Prostate gland (tissue), 2 donors: ENCODE measurements at regions not wholly inside any gene's neighbourhood (a gene's known extent, or its start where the extent isn't known, plus 50 kb on each side); places are given as distances from the start of the nearest gene placed in this dataset.

Experiments used
- POLR2A ChIP-seq: fragments of 450-650 bp; IDR thresholded peaks from one replicate; pipeline ENCODE4 v1.6.1; 2016; ENCODE audit warnings: antibody characterized with exemption, mild to moderate bottlenecking
- POLR2AphosphoS5 ChIP-seq: sonication (generic); formaldehyde crosslinking; IDR thresholded peaks from one replicate; pipeline ENCODE4 v1.6.1; 2017; ENCODE audit warnings: antibody characterized with exemption
- TF ChIP-seq, protein P1 (sequence below), 4 experiments: fragments of 200-600 bp in 2 of 4; fragments of 450-650 bp in 2 of 4; sonication (generic) in 2 of 4; IDR thresholded peaks; 1 replicate in 3 of 4; 2 replicates in 1 of 4; pipeline ENCODE4 v1.5.1; 2016 to 2019; ENCODE audit warnings: antibody characterized with exemption in 4 of 4, mild to moderate bottlenecking in 2 of 4, moderate library complexity in 2 of 4

DNA sequence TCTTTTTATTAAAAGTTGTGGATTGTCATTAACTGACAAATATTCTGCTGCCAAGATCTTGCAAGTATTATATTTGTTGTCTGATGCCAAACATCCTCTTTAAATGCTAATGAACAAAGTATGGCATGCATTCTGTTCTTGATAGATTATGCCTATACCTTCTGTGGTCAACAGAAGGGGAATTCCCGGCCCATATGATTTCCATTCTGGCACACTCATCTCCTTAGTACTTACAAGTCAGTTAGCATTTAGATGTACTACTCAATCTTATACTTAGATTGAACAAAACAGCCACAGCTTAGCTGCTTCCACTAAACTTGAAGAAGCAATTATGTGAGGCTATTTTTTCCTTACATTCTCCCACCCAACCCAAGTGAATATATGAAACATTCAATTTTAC lies 246.1 kb upstream of the DACH1 start:
- TF ChIP-seq, protein P1, sequence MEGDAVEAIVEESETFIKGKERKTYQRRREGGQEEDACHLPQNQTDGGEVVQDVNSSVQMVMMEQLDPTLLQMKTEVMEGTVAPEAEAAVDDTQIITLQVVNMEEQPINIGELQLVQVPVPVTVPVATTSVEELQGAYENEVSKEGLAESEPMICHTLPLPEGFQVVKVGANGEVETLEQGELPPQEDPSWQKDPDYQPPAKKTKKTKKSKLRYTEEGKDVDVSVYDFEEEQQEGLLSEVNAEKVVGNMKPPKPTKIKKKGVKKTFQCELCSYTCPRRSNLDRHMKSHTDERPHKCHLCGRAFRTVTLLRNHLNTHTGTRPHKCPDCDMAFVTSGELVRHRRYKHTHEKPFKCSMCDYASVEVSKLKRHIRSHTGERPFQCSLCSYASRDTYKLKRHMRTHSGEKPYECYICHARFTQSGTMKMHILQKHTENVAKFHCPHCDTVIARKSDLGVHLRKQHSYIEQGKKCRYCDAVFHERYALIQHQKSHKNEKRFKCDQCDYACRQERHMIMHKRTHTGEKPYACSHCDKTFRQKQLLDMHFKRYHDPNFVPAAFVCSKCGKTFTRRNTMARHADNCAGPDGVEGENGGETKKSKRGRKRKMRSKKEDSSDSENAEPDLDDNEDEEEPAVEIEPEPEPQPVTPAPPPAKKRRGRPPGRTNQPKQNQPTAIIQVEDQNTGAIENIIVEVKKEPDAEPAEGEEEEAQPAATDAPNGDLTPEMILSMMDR (IDR thresholded peaks at IDR 0.05), result no peak
- TF ChIP-seq POLR2A (no peak), POLR2AphosphoS5 (no peak)
